Fibroblast of peridontal ligament (primary cell): ENCODE measurements at regions not wholly inside any gene's neighbourhood (a gene's known extent, or its start where the extent isn't known, plus 50 kb on each side); places are given as distances from the start of the nearest gene placed in this dataset.

Experiments used
- DNase-seq: peaks from one replicate; pipeline ENCODE4 v3.0.0-alpha.2; 2010; ENCODE audit errors: extremely low read depth

DNA sequence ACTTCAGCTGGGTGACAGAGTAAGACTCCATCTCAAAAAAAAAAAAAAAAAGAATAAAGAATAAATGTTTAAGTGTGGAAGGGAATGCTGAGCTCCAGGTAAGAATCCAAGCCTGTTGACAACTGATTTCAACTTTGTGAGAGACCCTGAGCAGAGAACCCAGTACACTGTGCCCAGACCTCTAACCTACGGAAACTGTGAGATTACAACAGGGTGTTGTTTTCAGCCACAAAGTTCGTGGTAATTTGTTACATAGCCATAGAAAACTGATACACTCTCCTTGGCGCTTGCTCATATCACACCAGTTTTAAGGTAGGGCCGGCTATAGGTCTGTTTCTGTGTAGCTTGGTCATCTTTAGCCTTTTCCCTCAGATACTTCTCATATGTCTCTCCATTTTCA, 98.4 kb upstream of the PAPOLG start:
- no peak for DNase-seq

DNA sequence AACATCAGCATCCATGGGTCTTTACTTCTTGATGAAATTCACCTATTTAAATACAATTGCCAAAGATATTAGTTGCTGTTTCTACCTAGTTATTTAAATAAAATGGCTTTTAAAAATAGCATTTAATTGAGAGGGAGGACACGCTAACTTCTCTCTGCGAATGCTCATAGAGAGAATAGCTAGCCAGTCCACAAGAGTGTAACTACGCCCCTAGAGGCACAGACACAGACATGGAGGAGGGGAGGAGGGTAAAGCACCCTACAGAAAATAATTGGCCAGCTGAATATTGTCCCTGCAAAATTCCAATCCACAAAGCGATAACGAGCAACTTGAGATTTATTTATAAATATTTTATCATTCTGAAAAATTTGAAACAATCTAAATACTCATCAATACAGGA, 97.0 kb upstream of the PAPOLG start:
- DNase-seq = no peak

GRCh38 chr2:60661073-60661738, 94.9 kb upstream of the PAPOLG start:
- DNase-seq = no peak

GRCh38 chr2:60662781-60663180, 93.3 kb upstream of the PAPOLG start:
- DNase-seq = no peak

- DNase-seq = no peak
These were observed 84.1 kb upstream of the PAPOLG start for GRCh38 chr2:60671966-60672365.

- peak; percentile 60 for DNase-seq
These were observed 81.4 kb upstream of the PAPOLG start for GRCh38 chr2:60674524-60675165.

- DNase-seq = no peak
These were observed 80.8 kb upstream of the PAPOLG start for GRCh38 chr2:60675301-60675700.

- DNase-seq = no peak
These were observed 79.2 kb upstream of the PAPOLG start for GRCh38 chr2:60676706-60677330.

GRCh38 chr2:60677356-60677755, 78.7 kb upstream of the PAPOLG start:
- no peak for DNase-seq

- DNase-seq = no peak
These were observed 77.5 kb upstream of the PAPOLG start for GRCh38 chr2:60678551-60678950.

- DNase-seq = no peak
These were observed 76.9 kb upstream of the PAPOLG start for GRCh38 chr2:60679036-60679780.

- DNase-seq = no peak
These were observed 62.5 kb upstream of the PAPOLG start for GRCh38 chr2:60693551-60693950.

GRCh38 chr2:60695793-60696192, 60.3 kb upstream of the PAPOLG start:
- no peak for DNase-seq

GRCh38 chr2:60699617-60700016, 56.5 kb upstream of the PAPOLG start:
- DNase-seq = no peak

DNA sequence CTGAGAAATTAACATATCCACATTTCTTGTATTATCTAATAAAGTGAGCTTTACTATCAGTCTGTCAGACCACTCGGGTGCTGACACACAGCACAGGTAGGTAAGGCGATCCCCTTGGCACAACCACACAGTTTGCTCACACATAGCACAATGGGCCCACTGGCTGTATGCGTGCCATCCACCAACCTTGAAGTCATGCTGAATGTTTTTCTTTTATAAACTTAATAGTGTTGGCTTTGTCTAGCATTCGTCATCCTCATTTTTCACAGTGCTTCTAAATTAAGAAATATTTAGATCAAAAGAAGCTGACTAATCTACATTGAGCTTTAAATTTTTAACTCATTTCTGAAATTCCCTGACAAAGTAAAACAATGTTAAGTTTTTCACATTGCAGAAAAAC, 50.0 kb upstream of the PAPOLG start:
- peak; percentile 41 for DNase-seq
